NCI-H2029 treated with DMSO at 0.1 percent for 48 hours (cell line): ENCODE measurements at regions not wholly inside any gene's neighbourhood (a gene's known extent, or its start where the extent isn't known, plus 50 kb on each side); places are given as distances from the start of the nearest gene placed in this dataset.
"Not testable (repeated sequence)": the region's sequence is repeated elsewhere in the genome, so short reads cannot be mapped to it uniquely, and the experiment has no call there.

Experiments
- DNase-seq: peaks from one replicate; lab custom pipeline; 2025; lab: John Stamatoyannopoulos, UW

DNA sequence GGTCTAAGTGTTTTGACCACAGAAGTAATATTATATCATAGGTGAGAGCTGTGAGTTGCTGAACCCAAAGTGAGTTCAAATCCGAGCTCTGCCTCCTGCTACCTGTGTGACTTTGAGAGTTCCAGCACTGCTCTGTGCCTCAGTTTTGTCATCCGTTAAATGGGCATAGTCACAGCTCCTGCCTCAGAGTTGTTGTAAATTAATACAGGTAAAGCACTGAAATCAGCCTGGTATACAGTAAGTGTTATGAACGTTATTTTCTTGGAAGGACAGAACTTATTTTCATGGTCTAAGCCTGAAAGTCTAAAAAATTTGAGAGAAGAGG is 65.4 kb upstream of the ZNF195 start:
- not testable (repeated sequence) for DNase-seq

GRCh38 chr11:3443700-3444419 is 64.9 kb upstream of the ZNF195 start:
- DNase-seq = peak; percentile 22

GRCh38 chr11:3437441-3437840 is 58.5 kb upstream of the ZNF195 start:
- DNase-seq = not testable (repeated sequence)

- DNase-seq = no peak
Observed at GRCh38 chr11:3434976-3435375, 56.0 kb upstream of the ZNF195 start.

DNA sequence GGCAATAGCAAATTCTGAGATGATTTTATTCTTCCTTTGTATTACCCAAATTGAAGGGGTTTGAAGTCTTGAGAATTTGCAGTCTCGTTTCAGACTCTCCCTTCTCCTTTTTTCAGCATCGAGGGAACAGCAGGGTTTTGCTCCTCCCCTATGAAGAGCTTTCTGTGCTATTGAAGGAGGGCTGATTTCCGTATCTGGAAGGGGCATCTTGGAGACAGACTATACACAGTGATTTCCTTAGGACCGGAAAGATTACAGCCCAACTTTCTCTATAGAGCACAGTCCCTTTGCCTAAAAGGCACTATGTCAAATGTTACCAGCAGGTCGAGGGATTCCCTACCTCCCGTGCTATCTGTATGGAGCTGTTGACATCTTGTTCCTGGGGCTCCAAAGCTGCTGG is 50.2 kb upstream of the ZNF195 start:
- DNase-seq = not testable (repeated sequence)
